Prostate gland (tissue), 2 donors: ENCODE measurements at regions not wholly inside any gene's neighbourhood (a gene's known extent, or its start where the extent isn't known, plus 50 kb on each side); places are given as distances from the start of the nearest gene placed in this dataset.

Source experiments
- POLR2A ChIP-seq: fragments of 450-650 bp; IDR thresholded peaks from one replicate; pipeline ENCODE4 v1.6.1; 2016; ENCODE audit warnings: antibody characterized with exemption, mild to moderate bottlenecking
- POLR2AphosphoS5 ChIP-seq: sonication (generic); formaldehyde crosslinking; IDR thresholded peaks from one replicate; pipeline ENCODE4 v1.6.1; 2017; ENCODE audit warnings: antibody characterized with exemption
- TF ChIP-seq, protein P1 (sequence below), 4 experiments: fragments of 200-600 bp in 2 of 4; fragments of 450-650 bp in 2 of 4; sonication (generic) in 2 of 4; IDR thresholded peaks; 1 replicate in 3 of 4; 2 replicates in 1 of 4; pipeline ENCODE4 v1.5.1; 2016 to 2019; ENCODE audit warnings: antibody characterized with exemption in 4 of 4, mild to moderate bottlenecking in 2 of 4, moderate library complexity in 2 of 4

GRCh38 chr3:34033839-34034238 is 235.4 kb downstream of the PDCD6IP start:
- no peak for TF ChIP-seq POLR2A
- TF ChIP-seq, protein P1, sequence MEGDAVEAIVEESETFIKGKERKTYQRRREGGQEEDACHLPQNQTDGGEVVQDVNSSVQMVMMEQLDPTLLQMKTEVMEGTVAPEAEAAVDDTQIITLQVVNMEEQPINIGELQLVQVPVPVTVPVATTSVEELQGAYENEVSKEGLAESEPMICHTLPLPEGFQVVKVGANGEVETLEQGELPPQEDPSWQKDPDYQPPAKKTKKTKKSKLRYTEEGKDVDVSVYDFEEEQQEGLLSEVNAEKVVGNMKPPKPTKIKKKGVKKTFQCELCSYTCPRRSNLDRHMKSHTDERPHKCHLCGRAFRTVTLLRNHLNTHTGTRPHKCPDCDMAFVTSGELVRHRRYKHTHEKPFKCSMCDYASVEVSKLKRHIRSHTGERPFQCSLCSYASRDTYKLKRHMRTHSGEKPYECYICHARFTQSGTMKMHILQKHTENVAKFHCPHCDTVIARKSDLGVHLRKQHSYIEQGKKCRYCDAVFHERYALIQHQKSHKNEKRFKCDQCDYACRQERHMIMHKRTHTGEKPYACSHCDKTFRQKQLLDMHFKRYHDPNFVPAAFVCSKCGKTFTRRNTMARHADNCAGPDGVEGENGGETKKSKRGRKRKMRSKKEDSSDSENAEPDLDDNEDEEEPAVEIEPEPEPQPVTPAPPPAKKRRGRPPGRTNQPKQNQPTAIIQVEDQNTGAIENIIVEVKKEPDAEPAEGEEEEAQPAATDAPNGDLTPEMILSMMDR (IDR thresholded peaks at IDR 0.05) = no peak
- no peak for TF ChIP-seq POLR2AphosphoS5
